GM19099 (cell line): ENCODE measurements at regions not wholly inside any gene's neighbourhood (a gene's known extent, or its start where the extent isn't known, plus 50 kb on each side); places are given as distances from the start of the nearest gene placed in this dataset.

ENCODE experiments used
- POLR2A ChIP-seq: IDR thresholded peaks from 3 replicates; pipeline ENCODE4 v1.6.1; 2011; ENCODE audit warnings: low read depth; ENCODE audit not compliant: insufficient read length; ENCODE audit errors: extremely low read depth

DNA sequence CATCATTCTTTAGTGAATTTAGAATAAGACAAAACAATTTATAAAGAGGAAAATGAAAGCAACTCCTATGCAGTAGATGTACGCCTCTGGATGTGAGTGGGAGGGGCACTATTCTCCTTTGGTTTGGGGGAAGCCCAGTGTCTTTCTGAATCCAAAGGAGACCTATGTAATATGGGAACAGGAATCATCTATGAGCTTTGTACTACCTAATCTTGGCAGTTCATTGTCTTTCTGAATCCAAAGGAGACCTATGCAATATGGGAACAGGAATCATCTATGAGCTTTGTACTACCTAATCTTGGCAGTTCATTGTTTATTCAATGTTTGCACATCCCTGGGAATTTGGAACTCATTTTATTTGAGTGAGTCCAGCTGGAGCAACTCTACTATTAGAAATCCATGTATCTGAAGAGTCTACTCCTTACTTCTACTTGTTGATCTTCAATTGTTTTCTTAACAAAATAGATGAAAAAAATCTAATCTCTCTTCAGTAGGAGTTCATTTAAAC, 401.1 kb upstream of the LRATD1 start:
- TF ChIP-seq POLR2A, result no peak

DNA sequence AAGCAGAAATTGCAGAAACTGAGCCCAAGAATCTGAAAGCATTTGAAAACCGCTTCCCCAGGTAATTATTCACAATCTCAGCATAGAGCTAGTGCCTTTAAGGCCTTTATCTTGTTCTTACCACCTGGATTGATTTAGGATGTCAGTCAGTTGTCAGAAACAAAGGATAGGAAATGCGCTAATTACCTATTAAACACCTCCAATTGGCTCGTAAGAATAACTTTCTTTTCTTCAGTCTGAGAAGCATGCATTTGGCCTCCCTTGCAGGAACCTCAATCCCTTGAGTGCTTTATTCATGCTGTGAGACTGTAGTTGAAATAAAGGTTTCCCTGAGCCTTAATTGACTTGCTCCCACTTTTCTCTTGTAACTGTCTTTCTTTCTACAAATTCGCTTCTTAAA, 400.3 kb upstream of the LRATD1 start:
- no peak for TF ChIP-seq POLR2A

DNA sequence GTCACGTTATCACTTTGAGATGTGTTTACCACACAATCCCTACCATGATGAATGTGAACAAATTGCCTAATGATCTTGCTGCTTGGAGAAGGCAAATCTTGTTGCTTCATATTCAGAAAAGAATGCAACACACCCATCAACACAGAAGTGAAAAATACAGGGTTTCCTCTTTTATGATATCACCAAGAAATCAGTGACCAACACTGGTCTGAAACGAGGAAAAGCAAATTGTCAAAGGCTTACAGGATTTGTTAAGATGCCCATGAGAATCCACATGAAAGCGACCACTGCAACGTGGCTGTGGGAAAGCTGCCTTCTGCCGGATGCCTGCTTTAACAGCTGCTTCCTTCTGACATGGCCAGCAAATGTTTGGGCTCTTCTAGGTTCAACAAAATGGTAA, 397.6 kb upstream of the LRATD1 start:
- no peak for TF ChIP-seq POLR2A

DNA sequence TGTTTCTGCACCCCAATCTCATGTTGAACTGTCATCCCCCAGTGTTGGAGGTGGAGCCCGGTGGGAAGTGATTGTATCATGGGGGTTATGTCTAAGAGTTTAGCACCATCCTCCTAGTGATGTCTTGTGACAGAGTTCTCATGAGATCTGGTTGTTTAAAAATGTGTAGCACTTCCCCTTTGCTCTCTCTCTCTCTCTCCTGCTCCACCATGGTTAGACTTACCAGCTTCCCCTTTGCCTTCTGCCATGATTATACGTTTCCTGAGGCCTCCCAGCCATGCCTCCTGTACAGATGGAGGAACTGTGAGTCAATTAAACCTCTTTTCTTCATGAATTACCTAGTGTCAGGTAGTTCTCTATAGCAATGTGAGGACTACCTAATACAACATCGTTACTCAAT, 396.9 kb upstream of the LRATD1 start:
- no peak for TF ChIP-seq POLR2A

DNA sequence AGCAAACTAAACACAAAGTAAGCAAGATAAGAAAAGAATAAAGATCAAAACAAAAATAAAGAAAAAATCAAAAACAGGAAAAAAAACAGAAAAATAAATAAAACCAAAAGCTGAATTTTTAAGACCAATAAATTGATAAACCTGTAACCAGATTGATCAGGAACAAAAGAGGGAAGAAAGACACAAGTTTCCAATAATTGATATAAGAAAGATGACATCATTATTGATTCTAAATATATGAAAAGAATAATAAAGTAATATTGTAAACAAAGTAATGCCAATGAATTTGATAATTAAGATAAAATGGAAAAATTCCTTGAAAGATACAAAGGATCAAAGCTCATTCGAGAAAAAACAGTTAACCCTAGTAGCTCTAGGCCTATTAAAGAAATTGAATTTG, 394.6 kb upstream of the LRATD1 start:
- no peak for TF ChIP-seq POLR2A

DNA sequence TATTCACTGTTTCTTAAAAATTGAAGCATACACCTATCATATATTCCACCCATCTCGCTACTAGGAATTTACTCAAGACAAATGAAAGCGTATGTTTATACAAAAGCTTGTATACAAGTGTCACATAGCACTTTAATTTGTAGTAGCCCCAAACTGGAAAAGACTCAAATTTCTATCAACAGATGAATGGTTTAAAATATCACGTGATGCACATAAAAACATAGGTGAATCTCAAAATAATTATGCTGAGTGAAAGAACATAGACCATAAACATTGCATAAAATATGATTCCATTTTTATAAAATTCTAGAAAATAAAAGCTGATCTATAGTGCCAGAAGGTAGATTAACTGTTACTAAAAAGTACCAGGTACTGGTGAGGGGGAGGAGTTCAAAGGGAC, 392.9 kb upstream of the LRATD1 start:
- TF ChIP-seq POLR2A, result no peak

DNA sequence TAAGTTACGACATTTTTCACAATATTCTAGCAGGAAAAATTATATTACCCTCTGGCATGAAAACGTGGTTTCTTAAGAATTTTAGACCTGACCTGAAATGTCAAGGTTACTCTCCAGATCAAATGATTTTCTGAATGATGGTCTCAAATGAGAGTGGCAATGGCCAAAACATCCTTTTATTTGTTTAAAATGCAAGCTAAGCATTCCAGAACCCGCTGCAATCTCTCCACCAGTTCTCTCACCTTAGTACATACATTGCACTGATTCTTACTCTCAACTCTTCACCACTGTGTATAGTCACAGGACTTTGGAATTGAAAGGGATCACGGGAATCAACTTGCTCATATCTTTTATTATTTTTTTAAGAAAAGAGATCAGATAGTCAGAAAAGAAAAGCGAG, 391.6 kb upstream of the LRATD1 start:
- no peak for TF ChIP-seq POLR2A

DNA sequence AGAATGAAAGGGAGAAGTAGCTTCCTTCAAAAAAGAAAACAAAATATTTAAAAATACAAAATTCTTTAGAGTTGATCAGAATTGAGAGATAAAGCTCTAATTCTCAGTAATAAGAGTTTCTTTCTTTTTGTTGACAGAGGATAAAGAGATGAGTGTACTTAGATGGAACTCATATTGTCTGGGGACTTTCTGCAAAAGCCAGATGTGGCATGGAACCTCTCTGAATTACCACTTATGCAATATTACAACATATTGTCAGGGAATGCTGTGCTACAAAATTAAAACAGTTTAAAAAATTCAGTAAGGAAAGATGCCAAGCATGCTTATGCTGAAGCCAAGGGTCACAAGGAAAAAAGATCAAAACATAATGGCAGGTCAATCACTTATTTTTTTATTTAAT, 386.6 kb upstream of the LRATD1 start:
- TF ChIP-seq POLR2A, result no peak

DNA sequence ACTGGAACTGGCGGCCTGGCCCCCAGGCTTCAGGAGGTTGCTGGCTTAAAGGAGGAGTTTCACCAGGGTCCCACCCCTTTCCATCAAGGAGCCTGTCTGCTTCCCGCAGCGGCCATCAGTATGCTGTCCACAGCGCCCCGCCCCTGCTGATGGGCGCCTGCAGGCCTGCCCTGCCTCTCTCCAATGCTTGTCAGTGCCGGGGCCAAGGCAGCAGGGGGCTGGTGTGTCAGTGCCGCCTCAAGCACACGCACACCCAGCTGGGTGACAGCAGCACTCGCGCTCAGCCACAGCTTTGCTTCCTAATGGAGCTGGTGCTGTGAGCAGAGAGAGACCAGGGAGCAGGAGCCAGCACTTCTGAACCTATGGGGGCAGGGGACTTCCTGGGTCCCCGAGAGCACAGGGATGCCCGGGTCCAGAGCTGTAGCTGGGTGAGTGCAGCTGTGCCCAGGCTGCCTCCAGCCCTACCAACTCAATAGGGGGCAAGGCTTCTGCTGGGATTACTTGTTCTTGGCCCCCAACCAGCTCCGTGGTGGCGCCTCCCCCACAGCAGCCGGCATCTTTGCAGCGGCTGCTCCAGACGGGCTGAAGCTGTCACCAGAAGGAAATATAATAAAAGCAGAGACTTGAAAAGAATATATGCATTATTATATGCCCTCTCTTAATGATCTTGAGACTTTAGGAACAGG, 377.2 kb upstream of the LRATD1 start:
- no peak for TF ChIP-seq POLR2A

DNA sequence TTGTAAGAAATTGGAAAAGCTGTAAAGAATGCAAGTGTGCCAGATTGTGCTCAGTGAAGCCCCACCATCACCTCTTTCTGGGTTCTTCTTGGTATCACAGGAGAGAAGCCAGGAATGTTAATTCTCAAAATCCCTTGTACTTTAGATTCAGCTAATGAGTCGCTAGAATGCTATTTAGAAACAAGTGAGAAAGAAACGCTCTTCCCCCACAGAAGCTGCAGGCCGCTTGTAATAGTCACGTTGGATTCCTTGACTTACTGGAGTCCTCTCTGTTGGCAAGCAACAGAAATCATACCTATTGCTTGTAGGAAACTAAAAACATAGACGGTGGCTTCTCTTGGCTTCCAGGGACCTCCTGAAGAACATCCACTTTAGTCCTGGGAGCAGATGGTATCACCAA, 375.6 kb upstream of the LRATD1 start:
- no peak for TF ChIP-seq POLR2A

DNA sequence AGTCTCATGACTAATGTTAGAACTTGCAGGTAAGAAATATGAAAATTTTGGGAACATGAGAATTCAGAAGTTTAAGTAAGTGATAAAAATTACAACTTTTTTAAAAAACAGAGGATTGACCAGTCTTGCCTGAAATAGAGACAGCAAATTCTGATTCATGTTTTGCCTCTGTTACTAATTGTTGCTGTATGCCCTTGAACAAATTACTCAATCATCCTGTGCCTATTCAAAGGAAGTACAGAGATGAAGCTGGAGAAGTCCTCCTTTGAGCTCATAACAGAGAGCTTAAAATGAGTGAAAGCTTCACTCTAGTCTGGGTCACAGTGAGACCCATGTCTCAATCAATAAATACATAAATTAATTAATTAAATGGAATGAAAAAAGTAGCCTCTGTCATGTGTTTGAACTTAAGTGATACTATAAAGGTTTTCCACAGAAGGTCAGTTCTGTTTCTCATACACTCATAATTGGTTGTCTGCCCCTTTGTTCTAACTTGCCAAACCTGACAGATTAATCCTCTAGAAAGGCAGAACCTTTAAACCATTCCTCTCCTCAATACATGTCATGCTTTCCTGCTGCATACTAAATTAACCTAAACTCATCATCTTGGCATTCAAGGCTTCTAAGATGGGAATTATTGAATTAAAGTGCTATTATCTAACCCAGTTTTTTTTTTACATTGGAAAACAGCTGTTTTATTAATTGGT, 374.6 kb upstream of the LRATD1 start:
- TF ChIP-seq POLR2A, result no peak

DNA sequence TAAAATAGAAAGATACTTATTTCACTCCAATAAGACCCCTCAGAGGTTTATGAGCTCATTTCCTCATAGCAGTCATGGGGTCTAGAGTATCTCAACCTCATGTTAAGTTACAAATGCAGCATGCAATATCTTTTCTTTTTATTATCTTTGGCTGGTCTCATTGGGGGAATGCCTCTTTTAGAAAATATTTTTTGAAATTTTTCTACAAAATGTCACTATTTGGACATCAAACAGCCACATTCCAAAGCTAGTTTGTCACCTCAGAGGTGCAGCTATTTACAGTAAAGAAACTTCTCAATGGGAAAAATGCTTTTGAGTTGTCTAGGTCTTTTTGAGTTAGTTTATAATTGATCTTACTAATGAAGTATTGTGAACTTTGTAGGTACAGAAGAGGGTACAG, 370.7 kb upstream of the LRATD1 start:
- no peak for TF ChIP-seq POLR2A

DNA sequence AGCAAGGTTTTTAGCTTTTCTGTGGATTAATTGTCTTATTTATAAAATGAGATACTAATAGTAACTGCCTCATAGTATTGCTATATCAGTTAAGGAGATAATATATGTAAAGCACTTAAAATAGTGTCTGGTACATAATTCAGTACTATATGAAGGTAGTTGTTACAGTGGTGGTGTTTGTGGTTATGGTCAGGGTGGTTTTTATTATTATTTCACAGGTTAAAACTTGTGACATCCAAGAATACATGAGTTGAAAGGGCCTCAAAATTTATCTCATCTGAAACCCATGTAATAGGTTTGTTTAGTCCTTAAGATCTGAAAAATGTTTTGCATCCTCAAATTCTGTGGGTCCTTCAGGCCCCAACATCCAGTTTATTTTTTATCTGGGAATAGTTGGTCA, 369.5 kb upstream of the LRATD1 start:
- TF ChIP-seq POLR2A, result no peak

DNA sequence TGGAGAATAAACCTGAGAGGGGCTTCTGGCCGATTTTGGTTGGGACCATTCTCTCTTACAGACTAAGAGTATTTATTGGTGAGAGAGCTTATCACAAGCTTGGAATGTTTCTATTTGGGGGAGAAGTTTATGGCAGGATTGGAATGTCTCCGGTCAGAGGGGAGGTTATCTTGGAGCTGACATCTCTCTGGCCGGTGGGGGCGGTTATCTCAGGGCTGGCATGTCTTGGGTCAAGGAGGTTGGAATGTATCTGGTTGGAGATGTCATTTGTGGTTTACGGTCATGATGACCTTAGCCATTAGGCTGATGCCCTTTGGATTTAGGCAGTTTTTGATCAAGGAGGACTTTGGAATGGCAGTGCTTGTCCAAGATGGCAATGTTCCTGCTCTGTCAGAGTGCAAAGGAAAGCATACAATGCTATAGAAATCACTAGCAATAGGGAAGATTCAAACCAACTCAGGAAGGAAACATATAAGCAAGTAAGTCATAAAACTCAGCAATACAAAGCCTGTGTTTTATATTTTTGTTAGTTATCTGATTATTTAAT, 362.4 kb upstream of the LRATD1 start:
- TF ChIP-seq POLR2A, result no peak

DNA sequence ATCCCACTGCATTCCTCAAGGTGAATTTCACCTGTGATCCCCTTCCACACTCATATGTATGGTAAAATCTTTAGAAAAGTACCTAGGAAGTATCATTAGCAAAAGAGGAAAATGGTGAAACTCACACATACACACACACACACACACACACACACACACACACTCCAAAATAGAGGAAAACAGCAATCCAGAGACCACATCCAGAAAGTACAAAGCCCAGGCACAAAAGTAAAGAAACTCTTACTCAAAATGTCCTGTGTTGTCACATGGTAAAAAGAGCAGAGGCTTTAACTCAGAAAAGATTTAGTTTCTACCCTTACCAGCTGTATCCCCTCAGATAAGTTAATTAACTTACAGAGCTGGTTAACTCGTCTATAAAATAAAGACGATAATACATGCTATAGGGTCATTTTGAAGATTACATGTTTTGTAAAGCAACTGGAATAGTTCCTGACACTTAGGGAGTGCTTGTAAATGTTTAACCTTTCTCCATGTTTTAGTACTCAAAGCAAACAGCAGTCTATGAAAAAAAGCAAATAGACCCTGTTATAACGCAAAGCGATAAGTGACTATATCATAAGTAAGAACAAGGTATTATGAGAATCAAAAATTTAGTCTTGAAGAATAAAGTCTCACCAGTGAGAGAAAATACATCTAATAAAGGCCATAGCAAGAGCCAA, 360.0 kb upstream of the LRATD1 start:
- TF ChIP-seq POLR2A, result no peak

DNA sequence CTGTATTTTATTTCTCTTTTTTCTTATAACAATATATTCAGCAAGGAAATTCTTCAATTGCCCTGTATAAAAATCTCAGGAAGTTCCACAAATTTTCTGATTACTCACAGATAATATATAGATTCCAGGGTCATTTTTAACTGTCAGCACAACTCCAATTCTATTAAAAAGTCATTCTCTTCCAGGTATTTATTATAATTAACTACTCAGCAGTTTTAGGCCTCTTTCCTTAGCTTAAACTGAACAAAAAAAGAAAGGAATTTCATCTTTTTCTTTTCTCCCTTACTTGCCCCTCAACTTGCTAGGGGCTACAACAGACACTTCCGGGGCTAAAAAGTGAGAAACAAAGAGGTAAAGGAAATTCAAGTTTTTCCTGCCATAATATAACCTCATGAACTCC, 358.9 kb upstream of the LRATD1 start:
- no peak for TF ChIP-seq POLR2A
